SK-N-SH treated with all-trans-retinoic acid at 6 μM for 48 hours (cell line): ENCODE measurements at regions not wholly inside any gene's neighbourhood (a gene's known extent, or its start where the extent isn't known, plus 50 kb on each side); places are given as distances from the start of the nearest gene placed in this dataset.

Experiments used
- GLIS3 ChIP-seq: fragments of 250-450 bp; sonication (Bioruptor Pico); IDR thresholded peaks from 2 replicates; pipeline ENCODE4 v1.5.0; 2020; ENCODE audit warnings: mild to moderate bottlenecking, moderate library complexity
- PATZ1 ChIP-seq: fragments of 250-450 bp; sonication (Bioruptor Pico); IDR thresholded peaks from 2 replicates; pipeline ENCODE4 v1.8.0; 2020; ENCODE audit warnings: mild to moderate bottlenecking, moderate library complexity, borderline replicate concordance
- SNAI2 ChIP-seq: fragments of 250-450 bp; sonication (Bioruptor Pico); IDR thresholded peaks from 2 replicates; pipeline ENCODE4 v1.5.0; 2020; ENCODE audit warnings: mild to moderate bottlenecking, moderate library complexity
- TOX ChIP-seq: fragments of 250-450 bp; sonication (Bioruptor Pico); IDR thresholded peaks from 2 replicates; pipeline ENCODE4 v1.8.0; 2021; ENCODE audit warnings: mild to moderate bottlenecking, moderate library complexity, borderline replicate concordance
- ZFP30 ChIP-seq: fragments of 450-650 bp; formaldehyde crosslinking; IDR thresholded peaks from 2 replicates; pipeline ENCODE4 v1.5.0; 2022; ENCODE audit warnings: mild to moderate bottlenecking, moderate library complexity

GRCh38 chr2:5410991-5411700 lies 281.0 kb upstream of the SOX11 start:
- TF ChIP-seq GLIS3 (no peak), ZFP30 (no peak), SNAI2 (CRISPR knock-in tag) (no peak), TOX (CRISPR knock-in tag) (no peak), PATZ1 (no peak)
